ENCODE measurements at regions not wholly inside any gene's neighbourhood (a gene's known extent, or its start where the extent isn't known, plus 50 kb on each side); places are given as distances from the start of the nearest gene placed in this dataset.
"Not testable (repeated sequence)": the region's sequence is repeated elsewhere in the genome, so short reads cannot be mapped to it uniquely, and the experiment has no call there.

DNA sequence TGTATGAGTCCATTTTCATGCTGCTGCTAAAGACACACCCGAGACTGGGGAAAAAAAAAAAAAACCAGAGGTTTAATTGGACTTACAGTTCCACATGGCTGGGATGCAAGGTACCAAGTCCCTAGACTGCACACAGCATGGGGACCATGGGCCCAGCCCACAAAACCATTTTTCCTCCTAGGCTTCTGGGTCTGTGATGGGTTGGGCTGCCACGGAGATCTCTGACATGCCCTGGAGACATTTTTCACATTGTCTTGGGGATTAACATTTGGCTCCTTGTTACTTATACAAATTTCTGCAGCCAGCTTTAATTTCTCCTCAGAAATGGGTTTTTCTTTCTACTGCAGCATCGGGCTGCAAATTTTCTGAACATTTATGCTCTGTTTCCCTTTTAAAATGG is 340.3 kb upstream of the NUDT12 start:
- DNase-seq: no peak

DNA sequence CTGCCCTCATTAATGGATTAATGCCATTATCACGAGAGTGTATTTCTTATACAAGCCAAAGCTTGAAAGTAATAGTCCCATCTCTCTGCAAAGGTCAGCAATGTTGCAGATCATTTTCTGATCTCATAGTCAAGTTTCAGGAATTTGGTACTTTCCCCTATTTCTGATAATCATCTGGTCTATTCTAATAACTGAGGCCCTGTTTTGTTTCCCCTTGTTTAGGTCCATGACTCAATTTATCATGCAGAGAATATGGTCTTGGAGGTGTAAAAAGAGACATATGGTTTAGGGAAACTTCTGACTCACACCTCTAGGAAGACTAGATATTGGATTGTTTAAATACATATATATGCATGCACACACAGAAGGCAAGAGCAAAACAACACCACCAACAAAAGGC is 339.3 kb upstream of the NUDT12 start:
- no peak for DNase-seq

DNA sequence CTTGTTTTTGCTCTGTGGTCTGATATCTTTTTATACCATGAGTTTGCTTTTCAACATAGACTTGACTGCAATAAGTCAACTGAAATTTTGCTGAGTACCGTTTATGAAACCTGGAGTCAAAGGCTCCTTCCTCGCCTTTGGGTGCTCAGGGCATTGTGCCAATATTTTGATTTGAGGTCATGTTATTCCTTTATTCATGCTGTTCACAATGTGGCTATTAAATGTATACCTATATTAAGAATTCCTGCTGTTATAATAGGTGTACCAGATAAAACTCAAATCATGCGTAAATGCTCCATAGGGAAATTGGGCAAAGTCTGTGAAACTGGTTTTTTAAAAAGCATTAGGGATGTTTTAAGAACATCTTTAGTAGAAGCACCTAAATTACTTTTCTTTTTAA is 334.0 kb upstream of the NUDT12 start:
- DNase-seq: no peak

DNA sequence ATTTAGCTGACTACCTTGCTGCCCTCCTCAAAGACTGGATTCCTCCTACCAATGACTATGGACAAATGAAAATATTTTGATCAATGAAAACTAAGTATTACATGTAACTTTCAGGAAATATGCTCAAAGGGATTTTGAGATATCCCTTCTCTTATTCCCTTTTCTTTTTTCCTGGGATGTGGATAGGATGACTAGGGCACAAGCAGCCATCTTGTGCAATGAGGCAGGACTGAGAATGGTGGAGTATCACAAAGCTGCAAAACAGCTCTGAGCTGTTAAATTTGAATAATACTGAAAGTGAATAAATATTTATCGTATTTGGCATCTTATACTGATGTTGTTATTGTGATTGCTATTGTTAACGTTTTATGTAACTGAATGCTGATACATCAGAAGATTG is 333.1 kb upstream of the NUDT12 start:
- no peak for DNase-seq

DNA sequence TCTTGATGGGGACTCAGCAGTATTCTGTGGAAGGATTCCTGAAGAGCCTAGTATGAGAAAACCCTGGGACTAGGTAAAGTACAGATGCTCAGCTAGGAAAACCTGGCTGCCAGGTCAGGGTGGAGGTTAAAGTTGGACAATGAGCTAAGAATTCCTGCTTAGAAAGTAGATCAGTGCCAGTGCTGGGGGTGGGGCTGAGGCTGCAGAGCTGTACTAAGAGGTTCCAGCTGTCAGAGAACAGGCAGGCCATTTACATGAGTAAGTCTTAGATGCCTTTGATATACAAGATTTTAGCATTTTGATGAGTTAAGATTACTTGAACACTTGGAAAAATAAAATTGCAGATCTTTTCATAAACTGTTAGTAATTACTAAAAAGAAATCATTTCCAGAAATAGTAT is 332.3 kb upstream of the NUDT12 start:
- no peak for DNase-seq

GRCh38 chr5:103891151-103891550 is 328.6 kb upstream of the NUDT12 start:
- no peak for DNase-seq

- DNase-seq: no peak
Measured at GRCh38 chr5:103890313-103890712, 327.7 kb upstream of the NUDT12 start.

- no peak for DNase-seq
Measured at GRCh38 chr5:103889500-103890209, 327.1 kb upstream of the NUDT12 start.

DNA sequence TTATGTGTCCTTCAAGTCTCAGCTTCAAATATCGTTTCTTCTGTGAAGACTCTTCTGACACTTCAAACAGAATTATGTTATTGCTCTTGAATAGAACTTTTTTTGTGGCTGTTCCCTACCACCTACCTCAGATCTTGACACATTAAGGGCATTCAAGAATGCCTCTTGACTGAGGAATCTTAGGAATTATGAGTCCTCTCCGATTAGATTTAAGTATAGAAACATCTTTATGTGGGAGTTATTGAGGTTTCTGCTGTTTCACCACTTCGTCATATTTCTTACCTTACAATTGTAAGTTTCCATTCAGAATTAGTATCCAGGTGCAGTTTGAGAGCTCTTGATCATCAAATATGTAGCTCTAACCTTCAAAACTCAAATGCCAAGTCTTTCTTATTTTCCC is 324.2 kb upstream of the NUDT12 start:
- no peak for DNase-seq

GRCh38 chr5:103883143-103883542 is 320.6 kb upstream of the NUDT12 start:
- DNase-seq: no peak

DNA sequence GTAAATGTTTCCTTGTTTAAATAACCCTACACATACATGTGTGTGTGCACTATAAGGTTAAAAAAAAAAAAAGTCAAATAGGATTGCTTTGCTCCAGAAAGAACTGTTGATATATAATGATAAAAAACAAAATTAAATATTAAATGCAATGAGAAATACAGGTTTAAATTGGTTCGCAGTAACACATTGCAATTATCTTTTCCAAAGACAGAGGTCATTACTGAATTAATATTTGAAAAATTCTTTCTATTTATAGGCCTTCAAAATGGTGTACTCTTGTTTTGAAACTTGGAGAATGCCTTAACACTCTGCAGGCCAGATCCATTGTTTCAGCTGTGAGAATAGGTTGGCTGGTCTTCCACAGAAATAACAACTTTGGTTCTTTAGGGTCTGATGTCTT is 319.0 kb upstream of the NUDT12 start:
- DNase-seq: no peak

DNA sequence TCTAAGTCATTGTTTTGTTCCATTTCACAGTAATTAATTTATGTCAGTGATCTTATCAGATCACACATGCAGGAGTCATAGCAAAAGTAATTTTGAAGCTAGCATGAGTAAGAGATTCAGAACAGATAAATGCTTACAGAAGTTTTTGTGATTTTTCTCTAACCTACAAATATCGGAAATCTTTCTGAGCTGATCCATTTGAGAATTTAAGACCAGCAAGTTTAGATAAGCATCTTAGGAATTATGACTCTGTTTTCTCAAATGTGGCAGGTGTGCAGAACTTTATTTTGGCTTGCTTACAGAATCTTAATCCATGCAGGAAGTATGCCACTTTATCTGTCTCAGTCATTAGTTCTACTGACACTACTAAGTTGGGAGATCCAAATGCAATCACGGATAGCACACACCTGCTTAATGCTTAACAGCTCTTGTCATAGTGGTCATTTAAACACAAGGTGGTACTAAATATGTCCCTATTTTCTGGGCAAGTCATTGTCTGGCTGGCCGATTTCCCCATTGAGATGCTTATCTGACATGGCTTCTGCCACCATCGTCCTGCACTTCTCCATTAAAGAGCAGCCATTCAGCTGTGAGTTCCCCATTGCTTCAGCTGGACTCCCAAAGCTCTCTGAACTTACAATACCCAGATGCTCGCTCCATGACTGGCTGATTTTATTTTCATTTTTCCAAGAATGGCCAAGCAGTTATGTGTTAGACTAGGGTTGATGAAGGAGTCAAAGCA is 305.4 kb upstream of the NUDT12 start:
- no peak for DNase-seq

- DNase-seq: no peak
Measured at GRCh38 chr5:103866169-103866568, 303.6 kb upstream of the NUDT12 start.

GRCh38 chr5:103862398-103862797 is 299.8 kb upstream of the NUDT12 start:
- DNase-seq: no peak

GRCh38 chr5:103860327-103860726 is 297.7 kb upstream of the NUDT12 start:
- no peak for DNase-seq

DNA sequence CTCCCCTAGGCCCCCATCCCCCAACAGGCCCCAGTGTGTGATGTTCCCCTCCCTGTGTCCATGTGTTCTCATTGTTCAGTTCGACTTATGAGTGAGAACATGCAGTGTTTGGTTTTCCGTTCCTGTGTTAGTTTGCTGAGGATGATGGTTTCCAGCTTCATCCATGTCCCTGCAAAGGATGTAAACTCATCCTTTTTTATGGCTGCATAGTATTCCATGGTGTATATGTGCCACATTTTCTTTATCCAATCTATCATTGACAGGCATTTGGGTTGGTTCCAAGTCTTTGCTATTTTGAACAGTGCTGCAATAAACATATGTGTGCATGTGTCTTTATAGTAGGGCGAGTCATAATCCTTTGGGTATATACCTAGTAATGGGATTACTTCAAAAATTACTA is 295.8 kb upstream of the NUDT12 start:
- not testable (repeated sequence) for DNase-seq

GRCh38 chr5:103851091-103851490 is 288.5 kb upstream of the NUDT12 start:
- no peak for DNase-seq

DNA sequence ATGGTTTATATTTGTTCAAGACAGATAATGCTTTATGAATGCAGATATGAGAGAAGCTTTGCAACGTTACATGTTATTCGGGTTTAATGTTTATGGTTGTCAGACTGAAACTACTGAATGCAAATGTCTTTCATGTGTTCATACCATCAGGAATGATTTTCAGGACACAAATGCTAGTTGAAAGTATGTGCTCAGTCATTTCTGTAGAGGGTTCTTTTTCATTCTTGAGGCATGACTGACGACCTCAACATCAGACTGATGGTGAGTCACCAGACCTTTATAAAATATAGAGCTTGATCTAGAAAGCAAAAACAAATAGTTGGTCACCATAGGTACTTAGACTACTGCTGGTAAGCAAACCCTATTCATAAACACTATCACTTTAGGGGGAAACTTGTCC is 287.3 kb upstream of the NUDT12 start:
- DNase-seq: no peak

GRCh38 chr5:103847060-103847459 is 284.5 kb upstream of the NUDT12 start:
- no peak for DNase-seq

DNA sequence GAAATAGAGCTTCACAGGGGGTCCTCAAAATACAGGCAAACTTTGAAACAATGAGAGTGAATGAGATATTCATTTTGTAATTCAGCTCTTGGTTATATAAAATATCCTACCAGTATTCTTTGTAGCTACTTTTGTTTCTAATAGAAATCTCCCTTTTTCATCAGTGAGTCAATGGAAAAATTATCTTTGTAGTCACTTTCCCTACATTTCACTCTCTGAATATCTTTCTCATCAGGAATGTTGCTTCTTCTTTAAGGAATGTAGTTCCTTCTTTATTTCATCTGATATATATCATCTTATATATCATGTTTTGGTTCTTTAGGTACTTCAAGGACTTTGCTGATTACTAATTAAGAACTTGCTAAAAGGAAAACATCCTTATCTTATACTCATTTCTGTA is 280.3 kb upstream of the NUDT12 start:
- DNase-seq: no peak

- no peak for DNase-seq
Measured at GRCh38 chr5:103840600-103840999, 278.0 kb upstream of the NUDT12 start.

DNA sequence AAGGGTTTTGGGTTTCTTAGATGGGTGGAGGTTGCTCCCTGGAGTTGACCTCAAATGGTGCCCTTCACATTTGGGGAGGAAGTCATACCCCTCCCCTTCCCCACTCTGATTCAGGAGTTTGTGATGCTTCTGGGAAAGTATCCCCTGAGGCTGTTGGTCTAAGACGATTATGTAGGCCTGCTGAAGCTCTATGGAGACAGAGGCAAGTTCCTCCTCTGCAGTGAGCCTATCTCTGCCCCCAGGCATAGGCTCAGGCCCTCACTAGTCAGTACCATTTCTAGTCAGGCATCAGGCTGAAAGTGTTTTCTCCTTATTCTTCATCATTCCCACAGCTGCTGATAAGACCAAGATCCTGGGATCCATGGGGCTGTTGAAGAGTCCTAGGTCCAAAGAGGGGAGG is 271.6 kb upstream of the NUDT12 start:
- DNase-seq: no peak

GRCh38 chr5:103829585-103829984 is 267.0 kb upstream of the NUDT12 start:
- DNase-seq: no peak

- DNase-seq: no peak
Measured at GRCh38 chr5:103827976-103828375, 265.4 kb upstream of the NUDT12 start.

GRCh38 chr5:103821361-103821760 is 258.8 kb upstream of the NUDT12 start:
- no peak for DNase-seq
